Kidney tubule cell (primary cell): ENCODE measurements at regions not wholly inside any gene's neighbourhood (a gene's known extent, or its start where the extent isn't known, plus 50 kb on each side); places are given as distances from the start of the nearest gene placed in this dataset.
"Not testable (repeated sequence)": the region's sequence is repeated elsewhere in the genome, so short reads cannot be mapped to it uniquely, and the experiment has no call there.

Source experiments
- DNase-seq: peaks from one replicate; pipeline ENCODE4 v3.0.0-alpha.2; 2018; ENCODE audit warnings: low spot score

GRCh38 chr3:63719796-63720445, 67.4 kb downstream of the SNTN start:
- DNase-seq: no peak

- not testable (repeated sequence) for DNase-seq
Measured at GRCh38 chr3:63720951-63721350, 68.5 kb downstream of the SNTN start.

GRCh38 chr3:63724987-63725386, 72.5 kb downstream of the SNTN start:
- peak; percentile 96 for DNase-seq

- DNase-seq: no peak
Measured at GRCh38 chr3:63726656-63727055, 74.2 kb downstream of the SNTN start.

GRCh38 chr3:63727233-63727632, 74.8 kb downstream of the SNTN start:
- no peak for DNase-seq

- DNase-seq: no peak
Measured at GRCh38 chr3:63731866-63732265, 79.4 kb downstream of the SNTN start.

GRCh38 chr3:63733278-63733677, 80.8 kb downstream of the SNTN start:
- not testable (repeated sequence) for DNase-seq

GRCh38 chr3:63734632-63735031, 82.2 kb downstream of the SNTN start:
- DNase-seq: not testable (repeated sequence)

GRCh38 chr3:63736757-63737156, 82.3 kb upstream of the C3orf49 start:
- DNase-seq: not testable (repeated sequence)

GRCh38 chr3:63738577-63738976, 80.5 kb upstream of the C3orf49 start:
- not testable (repeated sequence) for DNase-seq

GRCh38 chr3:63739474-63739873, 79.6 kb upstream of the C3orf49 start:
- no peak for DNase-seq

- DNase-seq: no peak
Measured at GRCh38 chr3:63740116-63740515, 79.0 kb upstream of the C3orf49 start.

GRCh38 chr3:63744693-63745092, 74.4 kb upstream of the C3orf49 start:
- not testable (repeated sequence) for DNase-seq

GRCh38 chr3:63745757-63746156, 73.3 kb upstream of the C3orf49 start:
- no peak for DNase-seq

- DNase-seq: no peak
Measured at GRCh38 chr3:63746211-63746610, 72.9 kb upstream of the C3orf49 start.

GRCh38 chr3:63751459-63751858, 67.6 kb upstream of the C3orf49 start:
- no peak for DNase-seq

GRCh38 chr3:63753567-63753966, 65.5 kb upstream of the C3orf49 start:
- peak; percentile 28 for DNase-seq

GRCh38 chr3:63753995-63754394, 65.1 kb upstream of the C3orf49 start:
- no peak for DNase-seq

GRCh38 chr3:63762180-63762579, 56.9 kb upstream of the C3orf49 start:
- DNase-seq: no peak

- peak; percentile 21 for DNase-seq
Measured at GRCh38 chr3:63762934-63763550, 56.1 kb upstream of the C3orf49 start.

- DNase-seq: no peak
Measured at GRCh38 chr3:63764511-63764910, 54.6 kb upstream of the C3orf49 start.

- DNase-seq: no peak
Measured at GRCh38 chr3:63766261-63766660, 52.8 kb upstream of the C3orf49 start.

GRCh38 chr3:63768386-63768785, 50.7 kb upstream of the C3orf49 start:
- DNase-seq: no peak

- no peak for DNase-seq
Measured at GRCh38 chr3:63768888-63769287, 50.2 kb upstream of the C3orf49 start.
